GM19455 (cell line): ENCODE measurements at regions not wholly inside any gene's neighbourhood (a gene's known extent, or its start where the extent isn't known, plus 50 kb on each side); places are given as distances from the start of the nearest gene placed in this dataset.
"Not testable (repeated sequence)": the region's sequence is repeated elsewhere in the genome, so short reads cannot be mapped to it uniquely, and the experiment has no call there.

Source experiments
- ATAC-seq: cut with Tn5 transposase; IDR thresholded peaks from one replicate; pipeline ENCODE4 v1.9.1; 2021; ENCODE audit not compliant: unreplicated experiment

- ATAC-seq: no peak
These were observed 129.7 kb downstream of the PLCE1 start for GRCh38 chr10:94123258-94123995.

DNA sequence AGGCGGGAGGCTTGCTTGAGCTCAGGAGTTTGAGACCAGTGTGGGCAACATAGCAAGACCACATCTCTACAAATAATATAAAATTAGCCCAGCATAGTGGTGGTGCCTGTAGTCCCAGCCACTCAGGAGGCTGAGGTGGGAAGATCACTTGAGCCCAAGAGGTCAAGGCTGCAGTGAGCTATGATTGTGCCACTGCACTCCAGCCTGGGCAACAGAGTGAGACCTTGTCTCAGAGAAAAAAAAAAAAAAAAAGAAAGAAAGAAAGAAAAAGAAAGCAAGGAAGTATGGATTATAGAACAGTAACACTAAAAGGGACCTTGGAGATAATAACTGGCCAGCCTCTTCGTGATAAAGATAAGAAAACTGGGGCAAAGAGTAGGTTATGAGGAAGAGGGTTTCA is 130.4 kb downstream of the PLCE1 start:
- not testable (repeated sequence) for ATAC-seq

DNA sequence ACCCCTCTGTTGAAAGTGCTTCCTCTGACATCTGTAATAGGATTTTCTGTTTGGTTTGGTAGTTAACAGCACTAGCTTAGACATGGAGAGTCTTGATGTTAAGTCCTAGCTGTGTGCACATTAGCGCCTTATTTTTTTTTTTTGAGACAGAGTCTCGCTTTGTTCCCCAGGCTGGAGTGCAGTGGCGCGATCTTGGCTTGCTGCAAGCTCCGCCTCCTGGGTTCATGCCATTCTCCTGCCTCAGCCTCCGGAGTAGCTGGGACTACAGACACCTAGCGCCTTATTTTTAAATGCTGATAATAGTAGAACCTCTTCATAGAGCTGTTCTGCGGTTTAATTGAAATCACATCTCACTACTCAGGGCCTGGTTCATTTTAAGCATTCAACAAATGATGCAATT is 131.5 kb downstream of the PLCE1 start:
- ATAC-seq: not testable (repeated sequence)

DNA sequence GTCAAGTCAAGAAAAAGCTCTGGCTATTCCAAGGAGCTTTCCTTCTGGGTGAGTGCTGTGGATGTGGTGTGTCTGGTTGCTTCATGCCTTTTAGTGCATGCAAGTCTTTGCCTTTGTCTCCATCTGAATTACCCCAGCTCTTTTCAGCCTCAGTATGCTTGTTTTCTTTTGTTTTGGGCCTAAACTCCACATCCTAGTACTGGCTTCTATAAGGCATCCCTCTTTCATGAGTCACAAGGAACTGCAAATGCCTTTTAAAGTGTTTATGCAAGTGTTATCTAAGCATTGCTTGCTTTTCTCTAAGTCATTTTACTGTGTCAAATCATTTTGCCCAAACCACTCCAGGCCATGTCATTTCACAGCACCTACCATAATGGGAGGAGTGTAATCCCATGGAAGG is 132.1 kb downstream of the PLCE1 start:
- ATAC-seq: no peak

GRCh38 chr10:94129393-94130130 is 135.8 kb downstream of the PLCE1 start:
- no peak for ATAC-seq

DNA sequence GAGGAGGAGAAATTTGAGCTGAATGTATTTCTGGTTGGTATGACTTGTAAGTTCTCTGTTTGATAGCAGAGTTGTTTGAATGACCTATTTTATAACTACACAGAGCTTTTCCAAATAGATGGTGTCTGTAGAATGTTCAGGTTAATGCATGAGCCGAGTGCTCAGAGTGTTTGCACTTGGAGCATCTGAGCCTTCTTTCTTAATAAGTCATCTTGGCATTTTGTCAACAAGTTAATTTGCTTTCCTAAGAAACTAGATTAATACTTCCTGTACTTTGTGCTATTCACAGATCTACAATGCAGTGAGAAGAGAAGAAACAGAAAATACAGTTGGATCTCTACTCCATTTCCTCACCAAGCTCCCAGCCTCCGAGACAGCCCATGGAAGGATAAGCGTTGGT is 138.2 kb downstream of the PLCE1 start:
- ATAC-seq: no peak

- no peak for ATAC-seq
These were observed 139.5 kb downstream of the PLCE1 start for GRCh38 chr10:94133239-94133638.

DNA sequence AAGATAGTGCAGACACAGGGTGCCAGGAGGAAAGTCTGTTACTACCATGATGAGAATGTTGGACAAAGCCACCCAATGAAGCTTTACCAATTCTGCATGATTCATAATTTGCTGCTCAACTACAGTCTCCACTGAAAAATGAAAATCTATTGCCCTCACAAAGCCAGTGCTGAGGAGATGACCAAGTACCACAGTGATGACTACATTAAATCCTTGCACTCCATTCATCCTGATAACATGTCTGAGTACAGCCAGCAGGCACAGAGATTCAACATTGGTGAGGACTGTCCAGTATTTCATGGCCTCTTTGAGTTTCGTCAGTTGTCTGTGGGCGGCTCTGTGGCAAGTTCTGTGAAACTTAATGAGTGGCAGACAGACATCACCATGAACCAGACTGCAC is 144.0 kb downstream of the PLCE1 start:
- no peak for ATAC-seq

DNA sequence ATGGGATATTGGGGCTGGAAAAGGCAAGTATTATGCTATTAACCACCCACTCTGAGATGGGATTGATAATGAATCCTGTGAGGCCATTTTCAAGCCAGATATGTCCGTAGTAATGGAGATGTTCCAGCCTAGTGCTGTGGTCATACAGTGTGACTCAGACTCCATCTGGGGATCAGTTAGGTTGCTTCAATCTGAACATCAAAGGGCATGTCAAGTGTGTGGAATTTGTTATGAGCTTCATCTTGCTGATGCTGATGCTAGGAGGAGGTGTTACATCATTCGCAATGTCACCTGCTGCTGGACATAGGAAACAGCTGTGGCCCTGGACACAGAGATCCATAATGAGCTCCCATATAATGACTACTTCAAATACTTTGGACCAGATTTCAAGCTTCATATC is 144.7 kb downstream of the PLCE1 start:
- ATAC-seq: no peak

DNA sequence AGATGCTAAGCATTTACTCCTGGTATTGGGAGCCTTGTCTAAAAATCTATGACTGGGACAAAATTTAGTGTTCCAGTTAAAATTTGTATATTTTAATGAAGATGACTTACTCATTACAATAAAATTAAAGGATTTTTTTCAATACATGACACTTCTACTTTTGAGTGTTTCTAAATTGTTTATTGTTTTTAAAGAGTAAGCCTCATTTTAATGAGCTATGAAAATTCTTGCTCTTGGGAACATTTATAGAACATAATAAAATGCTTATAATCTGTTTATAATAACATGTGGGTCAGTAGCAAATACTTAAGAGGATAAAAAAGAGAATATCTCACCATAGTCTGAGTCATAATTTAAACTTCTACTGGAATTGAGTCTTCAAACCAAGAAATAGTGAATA is 149.5 kb downstream of the PLCE1 start:
- no peak for ATAC-seq

DNA sequence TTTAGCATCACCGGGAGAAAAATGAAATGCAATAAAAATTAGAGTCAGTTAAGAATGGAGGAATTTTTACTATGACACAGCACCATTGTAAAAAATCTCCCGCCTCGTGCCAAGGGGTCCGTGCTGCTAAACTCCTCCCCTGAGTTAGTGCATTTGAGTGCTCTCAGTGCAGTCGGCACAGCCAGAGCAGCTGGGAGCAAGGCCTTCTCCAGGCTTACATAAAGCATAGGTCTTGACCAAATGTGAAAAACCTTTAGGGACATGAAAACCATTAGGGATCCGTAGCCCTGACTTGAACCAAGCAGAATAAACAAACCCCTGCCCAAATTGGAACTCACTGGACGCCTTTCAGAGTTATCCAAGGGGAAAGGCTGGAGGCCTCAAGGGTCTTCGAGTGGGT is 152.6 kb downstream of the PLCE1 start:
- ATAC-seq: no peak

DNA sequence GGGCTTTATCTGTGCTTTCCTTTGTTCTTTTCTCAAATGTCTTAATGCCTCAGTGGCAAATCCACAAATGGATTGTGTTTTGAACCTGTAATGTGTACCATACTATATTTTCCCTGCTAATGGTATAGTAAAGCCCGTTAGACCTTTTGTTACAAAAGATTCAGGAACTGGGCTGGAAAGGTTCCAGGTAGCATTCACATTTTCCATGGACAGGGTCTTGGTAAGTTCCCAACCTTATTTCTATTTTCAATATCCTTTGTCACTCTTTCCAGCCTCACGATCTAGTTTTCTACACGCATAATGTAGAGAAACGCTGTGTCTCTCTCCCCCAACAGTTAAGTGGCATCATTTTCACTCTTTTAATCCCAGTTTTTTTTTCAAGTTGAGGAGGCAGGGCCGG is 153.0 kb downstream of the PLCE1 start:
- ATAC-seq: no peak

- ATAC-seq: no peak
These were observed 156.0 kb downstream of the PLCE1 start for GRCh38 chr10:94149702-94150101.

- ATAC-seq: no peak
These were observed 156.9 kb downstream of the PLCE1 start for GRCh38 chr10:94150541-94151184.

DNA sequence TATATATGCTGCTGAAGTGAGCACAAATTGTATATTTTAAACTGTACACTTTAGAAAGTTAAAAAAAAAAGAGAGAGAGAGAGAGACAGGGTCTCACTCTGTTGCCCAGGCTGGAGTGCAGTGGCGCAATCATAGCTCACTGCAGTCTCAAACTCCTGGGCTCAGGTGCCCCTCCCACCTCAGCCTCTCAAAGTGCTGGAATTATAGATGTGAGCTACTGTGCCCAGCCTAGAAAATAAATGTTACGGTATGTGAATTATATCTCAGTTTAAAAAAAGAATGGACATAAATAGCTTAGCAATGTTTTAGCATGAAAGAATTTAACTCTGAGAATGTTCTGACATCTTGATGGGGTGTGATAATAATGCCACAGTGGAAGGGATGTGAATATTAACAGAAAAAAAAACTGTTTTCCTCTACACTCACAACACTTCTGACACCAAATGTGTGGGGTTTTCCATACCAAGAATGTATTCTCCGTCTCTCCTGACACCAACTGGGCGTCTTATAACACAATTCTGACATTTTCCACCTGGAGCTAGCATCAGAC is 162.1 kb downstream of the PLCE1 start:
- ATAC-seq: no peak

GRCh38 chr10:94156453-94156852 is 162.7 kb downstream of the PLCE1 start:
- ATAC-seq: no peak

DNA sequence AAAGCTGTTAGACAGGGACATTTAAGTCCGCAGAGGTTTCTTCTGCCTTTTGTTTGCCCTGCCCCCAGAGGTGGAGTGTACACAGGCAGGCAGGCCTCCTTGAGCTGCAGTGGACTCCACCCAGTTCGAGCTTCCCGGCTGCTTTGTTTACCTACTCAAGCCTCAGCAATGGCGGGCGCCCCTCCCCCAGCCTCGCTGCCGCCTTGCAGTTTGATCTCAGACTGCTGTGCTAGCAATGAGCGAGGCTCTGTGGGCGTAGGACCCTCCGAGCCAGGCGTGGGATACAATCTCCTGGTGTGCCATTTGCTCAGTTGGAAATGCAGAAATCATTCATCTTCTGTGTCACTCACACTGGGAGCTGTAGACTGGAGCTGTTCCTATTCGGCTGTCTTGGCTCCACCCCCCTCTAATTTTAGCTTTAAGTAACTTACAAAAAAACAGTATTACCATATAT is 171.5 kb downstream of the PLCE1 start:
- ATAC-seq: not testable (repeated sequence)

GRCh38 chr10:94172332-94172731 is 178.6 kb downstream of the PLCE1 start:
- no peak for ATAC-seq

- no peak for ATAC-seq
These were observed 179.9 kb downstream of the PLCE1 start for GRCh38 chr10:94173594-94173993.

DNA sequence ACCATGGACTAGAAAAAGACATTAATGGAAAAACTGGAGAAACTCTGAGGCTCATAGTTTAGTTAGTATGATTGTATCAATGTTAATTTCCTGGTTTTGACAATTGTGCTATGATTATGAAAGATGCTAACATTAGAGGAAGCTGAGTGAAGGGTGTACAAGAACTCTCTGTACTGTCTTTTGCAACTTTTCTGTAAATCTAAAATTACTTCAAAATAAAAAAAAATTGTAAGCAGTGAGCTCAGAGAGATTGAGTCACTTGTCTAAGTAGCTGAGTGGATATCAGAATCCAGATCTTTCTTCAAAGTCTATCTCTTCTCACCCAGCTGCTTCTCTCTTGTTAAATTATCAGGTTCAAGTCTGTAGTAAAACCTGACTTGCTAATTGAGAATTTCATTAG is 181.1 kb downstream of the PLCE1 start:
- ATAC-seq: no peak

DNA sequence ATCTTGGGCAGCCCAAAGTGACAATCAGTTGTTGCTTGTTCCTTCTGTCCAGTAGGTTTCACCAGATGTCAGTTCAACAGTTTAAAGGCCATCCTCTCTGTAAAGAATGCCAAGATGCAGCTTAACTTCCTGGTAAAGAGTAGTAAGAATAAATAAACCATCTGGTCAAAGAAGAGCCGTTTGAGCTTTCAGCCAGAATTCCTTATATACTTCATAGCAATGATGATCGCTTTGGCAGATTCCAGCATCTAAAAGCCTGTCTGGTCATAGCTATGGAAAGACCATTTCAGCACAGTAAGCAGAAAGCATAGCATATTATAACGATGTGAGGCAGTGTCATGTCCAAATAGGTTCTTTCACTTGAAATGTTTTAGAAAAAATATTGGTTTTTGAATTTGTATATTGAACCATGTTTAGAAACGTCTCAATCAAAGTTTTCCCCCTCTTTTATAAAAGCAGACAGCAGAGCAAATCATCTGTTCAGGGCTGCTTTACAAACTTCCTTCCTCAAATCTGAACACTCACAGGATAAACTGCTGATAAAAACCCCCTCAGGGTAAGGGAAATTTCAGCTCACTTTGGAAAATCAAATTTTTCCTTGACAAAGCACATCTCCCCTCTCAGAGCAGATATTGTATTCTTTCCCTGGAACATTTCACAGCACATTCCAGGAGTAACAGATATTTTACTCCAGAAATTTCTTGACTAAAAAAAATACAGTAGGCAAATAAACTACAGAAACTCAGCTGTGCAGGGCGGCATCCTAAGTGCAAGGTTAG is 184.1 kb downstream of the NOC3L start:
- ATAC-seq: no peak
